Brain microvascular endothelial cell (primary cell): ENCODE measurements at regions not wholly inside any gene's neighbourhood (a gene's known extent, or its start where the extent isn't known, plus 50 kb on each side); places are given as distances from the start of the nearest gene placed in this dataset.

Source experiments
- DNase-seq: peaks from one replicate; pipeline ENCODE4 v3.0.0-alpha.2; 2020
- H3K27ac ChIP-seq: fragments of 250-450 bp; sonication (Bioruptor Pico); 2 replicates; pipeline ENCODE4 v1.5.1; 2020; ENCODE audit warnings: mild to moderate bottlenecking, moderate library complexity
- H3K27me3 ChIP-seq: fragments of 250-450 bp; sonication (Bioruptor Pico); replicated peaks from 2 replicates; pipeline ENCODE4 v1.5.1; 2020; ENCODE audit warnings: mild to moderate bottlenecking
- H3K36me3 ChIP-seq: fragments of 250-450 bp; sonication (Bioruptor Pico); replicated peaks from 2 replicates; pipeline ENCODE4 v1.5.1; 2020; ENCODE audit warnings: mild to moderate bottlenecking
- H3K4me3 ChIP-seq: 2 replicates; pipeline ENCODE4 v1.5.1; 2011; ENCODE audit warnings: low read depth, mild to moderate bottlenecking, control low read depth, low read length, moderate library complexity
- CTCF ChIP-seq: IDR thresholded peaks from 2 replicates; pipeline ENCODE4 v1.5.1; 2011; ENCODE audit warnings: low read depth, mild to moderate bottlenecking, moderate library complexity, low read length, control low read depth, inconsistent platforms; ENCODE audit errors: missing control alignments
- in situ Hi-C: cut with HindIII; loops from 2 replicates; pipeline ENCODE4 v1.10.0; 2017; ENCODE audit warnings: low sequenced_read_pairs, low pct_ligation_motif_present

- peak; percentile 32 for DNase-seq
- in situ Hi-C loops = no loop called here
- no peaks in the 10 kb centered on the region for H3K36me3 ChIP-seq
- no peak for TF ChIP-seq CTCF
- H3K4me3 ChIP-seq = no peak overlapping the region
- H3K27ac ChIP-seq = no peak overlapping the region
- no peaks in the 10 kb centered on the region for H3K27me3 ChIP-seq
Observed at GRCh38 chr5:158140120-158140731, 281.3 kb upstream of the CLINT1 start.

GRCh38 chr5:158139161-158139560 is 280.2 kb upstream of the CLINT1 start:
- DNase-seq = no peak
- in situ Hi-C loops = no loop called here
- Histone ChIP-seq H3K36me3 (no peaks in the 10 kb centered on the region), H3K4me3 (no peak overlapping the region), H3K27me3 (no peaks in the 10 kb centered on the region), H3K27ac (no peak overlapping the region)
- no peak for TF ChIP-seq CTCF

- Histone ChIP-seq H3K27ac (no peak overlapping the region), H3K27me3 (no peaks in the 10 kb centered on the region), H3K4me3 (no peak overlapping the region), H3K36me3 (no peaks in the 10 kb centered on the region)
- no peak for TF ChIP-seq CTCF
- in situ Hi-C loops = no loop called here
- DNase-seq = no peak
Observed at GRCh38 chr5:158135682-158136179, 276.8 kb upstream of the CLINT1 start.

GRCh38 chr5:158133369-158133768 is 274.4 kb upstream of the CLINT1 start:
- in situ Hi-C loops = no loop called here
- H3K36me3 ChIP-seq = no peaks in the 10 kb centered on the region
- DNase-seq = peak; percentile 33
- no peaks in the 10 kb centered on the region for H3K27me3 ChIP-seq
- no peak overlapping the region for H3K27ac ChIP-seq
- TF ChIP-seq CTCF = no peak
- no peak overlapping the region for H3K4me3 ChIP-seq

- Histone ChIP-seq H3K36me3 (no peaks in the 10 kb centered on the region), H3K4me3 (no peak overlapping the region), H3K27ac (no peak overlapping the region), H3K27me3 (no peaks in the 10 kb centered on the region)
- no peak for DNase-seq
- no peak for TF ChIP-seq CTCF
- in situ Hi-C loops = no loop called here
Observed at GRCh38 chr5:158127536-158127935, 268.6 kb upstream of the CLINT1 start.
